Liver (tissue), 8 donors: ENCODE measurements at regions not wholly inside any gene's neighbourhood (a gene's known extent, or its start where the extent isn't known, plus 50 kb on each side); places are given as distances from the start of the nearest gene placed in this dataset.

Experiments
- DNase-seq: peaks from one replicate; pipeline ENCODE4 v3.0.0-alpha.2; 2017; ENCODE audit warnings: low spot score
- H3K27ac ChIP-seq, 2 donors: one replicate each; pipeline ENCODE4 v1.7.0; 2013; ENCODE audit warnings: inconsistent platforms in 2 of 2, low read length in 2 of 2, control low read depth in 1 of 2, low read depth in 1 of 2, mild to moderate bottlenecking in 1 of 2
- H3K27me3 ChIP-seq, 4 donors: one replicate each; pipeline versions ENCODE4 v1.6.1 to v1.7.0; 2013; ENCODE audit warnings: low read length in 3 of 4, inconsistent platforms in 1 of 4, mild to moderate bottlenecking in 1 of 4, moderate library complexity in 1 of 4; ENCODE audit not compliant: control insufficient read depth in 4 of 4, insufficient read depth in 4 of 4
- H3K36me3 ChIP-seq, 4 donors: one replicate each; pipeline versions ENCODE4 v1.6.1 to v1.7.0; 2013; ENCODE audit warnings: low read length in 3 of 4, mild to moderate bottlenecking in 3 of 4, low read depth in 1 of 4, moderate library complexity in 1 of 4; ENCODE audit not compliant: control insufficient read depth in 4 of 4, insufficient read depth in 3 of 4
- H3K4me1 ChIP-seq, 4 donors: one replicate each; pipeline versions ENCODE4 v1.6.1 to v1.7.0; 2013; ENCODE audit warnings: low read length in 3 of 4, mild to moderate bottlenecking in 3 of 4, moderate library complexity in 1 of 4; ENCODE audit not compliant: control insufficient read depth in 4 of 4, insufficient read depth in 4 of 4
- H3K4me3 ChIP-seq, 3 donors: one replicate each; pipeline versions ENCODE4 v1.6.1 to v1.7.0; 2013; ENCODE audit warnings: low read length in 3 of 3, control low read depth in 1 of 3, low read depth in 1 of 3, mild to moderate bottlenecking in 1 of 3
- H3K9ac ChIP-seq, 2 donors: one replicate each; pipeline ENCODE4 v1.7.0; 2013; ENCODE audit warnings: low read length in 2 of 2, mild to moderate bottlenecking in 2 of 2, moderate library complexity in 2 of 2, control low read depth in 1 of 2, low read depth in 1 of 2
- H3K9me3 ChIP-seq, 4 donors: one replicate each; pipeline versions ENCODE4 v1.6.1 to v1.7.0; 2013; ENCODE audit warnings: low read length in 3 of 4; ENCODE audit not compliant: control insufficient read depth in 4 of 4
- EGR1 ChIP-seq, 2 donors: IDR thresholded peaks; 2 replicates each; pipeline ENCODE4 v1.6.1; 2016 to 2018; ENCODE audit warnings: antibody characterized with exemption in 2 of 2, low read depth in 2 of 2
- FOXA1 ChIP-seq: IDR thresholded peaks from 2 replicates; pipeline ENCODE4 v1.6.1; 2016; ENCODE audit warnings: antibody characterized with exemption
- FOXA2 ChIP-seq: IDR thresholded peaks from 2 replicates; pipeline ENCODE4 v1.6.1; 2016; ENCODE audit warnings: antibody characterized with exemption
- HNF4A ChIP-seq, 2 donors: conservative IDR thresholded peaks; 2 replicates each; pipeline ENCODE4 v1.6.1; 2016; ENCODE audit warnings: antibody characterized with exemption in 2 of 2, mild to moderate bottlenecking in 2 of 2
- HNF4G ChIP-seq: IDR thresholded peaks from 2 replicates; pipeline ENCODE4 v1.6.1; 2016; ENCODE audit warnings: antibody characterized with exemption
- NR2F2 ChIP-seq: IDR thresholded peaks from 2 replicates; pipeline ENCODE4 v1.6.1; 2016; ENCODE audit warnings: antibody characterized with exemption
- RAD21 ChIP-seq, 2 donors: IDR thresholded peaks; 2 replicates each; pipeline ENCODE4 v1.6.1; 2016; ENCODE audit warnings: antibody characterized with exemption in 2 of 2, mild to moderate bottlenecking in 2 of 2
- RXRA ChIP-seq, 2 donors: IDR thresholded peaks; 2 replicates each; pipeline ENCODE4 v1.6.1; 2017 to 2018; ENCODE audit warnings: antibody characterized with exemption in 2 of 2, mild to moderate bottlenecking in 1 of 2
- SP1 ChIP-seq: IDR thresholded peaks from 2 replicates; pipeline ENCODE4 v1.6.1; 2018; ENCODE audit warnings: antibody characterized with exemption, mild to moderate bottlenecking
- TAF1 ChIP-seq: conservative IDR thresholded peaks from 2 replicates; pipeline ENCODE4 v1.6.1; 2016; ENCODE audit warnings: antibody characterized with exemption, mild to moderate bottlenecking
- WGBS: extraction: QIAGEN DNeasy Blood & Tissue Kit; methylation state at CpG from one replicate; pipeline ENCODE4 v1.1.7; 2013; 5-methylcytosine and 5-hydroxymethylcytosine counted together
- TF ChIP-seq, protein P1 (sequence below): IDR thresholded peaks from 2 replicates; pipeline ENCODE4 v1.6.1; 2016; ENCODE audit warnings: antibody characterized with exemption
- TF ChIP-seq, protein P2 (sequence below): IDR thresholded peaks from 2 replicates; pipeline ENCODE4 v1.6.1; 2016; ENCODE audit warnings: antibody characterized with exemption, mild to moderate bottlenecking
- TF ChIP-seq, protein P3 (sequence below): IDR thresholded peaks from 2 replicates; pipeline ENCODE4 v1.6.1; 2016; ENCODE audit warnings: antibody characterized with exemption
- TF ChIP-seq, protein P4 (sequence below): fragments of 150-350 bp; IDR thresholded peaks from 2 replicates; pipeline ENCODE4 v1.5.1; 2017; ENCODE audit warnings: improper control_type of control experiment, low read depth, low read length; ENCODE audit not compliant: missing input control
- TF ChIP-seq, protein P5 (sequence below): IDR thresholded peaks from 2 replicates; pipeline ENCODE4 v1.6.1; 2016; ENCODE audit warnings: antibody characterized with exemption
- donor health status: healthy.
- donor health status: healthy.
- donor health status: healthy.
- donor health status: healthy.
- donor health status: healthy.

DNA sequence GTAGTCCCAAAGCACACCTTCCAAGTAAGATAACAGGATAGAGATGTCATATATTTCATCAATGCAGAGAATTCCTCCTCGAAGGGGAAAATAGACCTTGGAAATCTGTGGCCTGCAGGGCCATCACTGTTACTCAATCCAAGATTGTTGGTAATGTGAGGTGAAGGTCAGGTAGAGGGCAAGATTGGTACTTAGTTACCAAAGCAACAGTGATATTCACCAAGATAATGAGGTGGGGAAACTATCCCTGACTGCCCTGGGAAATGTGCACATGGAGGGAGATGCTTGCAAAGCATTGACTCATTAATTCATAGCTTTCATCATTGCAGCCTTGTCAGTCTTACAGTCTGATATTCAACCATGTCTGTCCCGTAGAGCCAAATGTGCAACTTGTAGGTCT lies 234.1 kb upstream of the MON1B start:
- WGBS, result 51% methylated on average over 2 of the region's 2 CpGs
- Histone ChIP-seq H3K9me3 (no peaks in the 10 kb centered on the region), H3K27ac (no peak overlapping the region), H3K27me3 (no peaks in the 10 kb centered on the region), H3K9ac (no peak overlapping the region), H3K4me3 (no peak overlapping the region), H3K4me1 (no peaks in the 10 kb centered on the region), H3K36me3 (no peaks in the 10 kb centered on the region)
- no peak for DNase-seq
- TF ChIP-seq EGR1 (IDR thresholded peaks at IDR 0.05; ENCODE audit: low read depth in 2 of 2), result no peak
- TF ChIP-seq, protein P1, sequence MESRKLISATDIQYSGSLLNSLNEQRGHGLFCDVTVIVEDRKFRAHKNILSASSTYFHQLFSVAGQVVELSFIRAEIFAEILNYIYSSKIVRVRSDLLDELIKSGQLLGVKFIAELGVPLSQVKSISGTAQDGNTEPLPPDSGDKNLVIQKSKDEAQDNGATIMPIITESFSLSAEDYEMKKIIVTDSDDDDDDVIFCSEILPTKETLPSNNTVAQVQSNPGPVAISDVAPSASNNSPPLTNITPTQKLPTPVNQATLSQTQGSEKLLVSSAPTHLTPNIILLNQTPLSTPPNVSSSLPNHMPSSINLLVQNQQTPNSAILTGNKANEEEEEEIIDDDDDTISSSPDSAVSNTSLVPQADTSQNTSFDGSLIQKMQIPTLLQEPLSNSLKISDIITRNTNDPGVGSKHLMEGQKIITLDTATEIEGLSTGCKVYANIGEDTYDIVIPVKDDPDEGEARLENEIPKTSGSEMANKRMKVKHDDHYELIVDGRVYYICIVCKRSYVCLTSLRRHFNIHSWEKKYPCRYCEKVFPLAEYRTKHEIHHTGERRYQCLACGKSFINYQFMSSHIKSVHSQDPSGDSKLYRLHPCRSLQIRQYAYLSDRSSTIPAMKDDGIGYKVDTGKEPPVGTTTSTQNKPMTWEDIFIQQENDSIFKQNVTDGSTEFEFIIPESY, result no peak
- TF ChIP-seq RAD21 (IDR thresholded peaks at IDR 0.05), result no peak
- TF ChIP-seq HNF4G, result no peak
- TF ChIP-seq TAF1, result no peak
- TF ChIP-seq HNF4A (conservative IDR thresholded peaks at IDR 0.05), result no peak
- TF ChIP-seq, protein P2, sequence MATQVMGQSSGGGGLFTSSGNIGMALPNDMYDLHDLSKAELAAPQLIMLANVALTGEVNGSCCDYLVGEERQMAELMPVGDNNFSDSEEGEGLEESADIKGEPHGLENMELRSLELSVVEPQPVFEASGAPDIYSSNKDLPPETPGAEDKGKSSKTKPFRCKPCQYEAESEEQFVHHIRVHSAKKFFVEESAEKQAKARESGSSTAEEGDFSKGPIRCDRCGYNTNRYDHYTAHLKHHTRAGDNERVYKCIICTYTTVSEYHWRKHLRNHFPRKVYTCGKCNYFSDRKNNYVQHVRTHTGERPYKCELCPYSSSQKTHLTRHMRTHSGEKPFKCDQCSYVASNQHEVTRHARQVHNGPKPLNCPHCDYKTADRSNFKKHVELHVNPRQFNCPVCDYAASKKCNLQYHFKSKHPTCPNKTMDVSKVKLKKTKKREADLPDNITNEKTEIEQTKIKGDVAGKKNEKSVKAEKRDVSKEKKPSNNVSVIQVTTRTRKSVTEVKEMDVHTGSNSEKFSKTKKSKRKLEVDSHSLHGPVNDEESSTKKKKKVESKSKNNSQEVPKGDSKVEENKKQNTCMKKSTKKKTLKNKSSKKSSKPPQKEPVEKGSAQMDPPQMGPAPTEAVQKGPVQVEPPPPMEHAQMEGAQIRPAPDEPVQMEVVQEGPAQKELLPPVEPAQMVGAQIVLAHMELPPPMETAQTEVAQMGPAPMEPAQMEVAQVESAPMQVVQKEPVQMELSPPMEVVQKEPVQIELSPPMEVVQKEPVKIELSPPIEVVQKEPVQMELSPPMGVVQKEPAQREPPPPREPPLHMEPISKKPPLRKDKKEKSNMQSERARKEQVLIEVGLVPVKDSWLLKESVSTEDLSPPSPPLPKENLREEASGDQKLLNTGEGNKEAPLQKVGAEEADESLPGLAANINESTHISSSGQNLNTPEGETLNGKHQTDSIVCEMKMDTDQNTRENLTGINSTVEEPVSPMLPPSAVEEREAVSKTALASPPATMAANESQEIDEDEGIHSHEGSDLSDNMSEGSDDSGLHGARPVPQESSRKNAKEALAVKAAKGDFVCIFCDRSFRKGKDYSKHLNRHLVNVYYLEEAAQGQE, result no peak
- TF ChIP-seq FOXA1, result no peak

DNA sequence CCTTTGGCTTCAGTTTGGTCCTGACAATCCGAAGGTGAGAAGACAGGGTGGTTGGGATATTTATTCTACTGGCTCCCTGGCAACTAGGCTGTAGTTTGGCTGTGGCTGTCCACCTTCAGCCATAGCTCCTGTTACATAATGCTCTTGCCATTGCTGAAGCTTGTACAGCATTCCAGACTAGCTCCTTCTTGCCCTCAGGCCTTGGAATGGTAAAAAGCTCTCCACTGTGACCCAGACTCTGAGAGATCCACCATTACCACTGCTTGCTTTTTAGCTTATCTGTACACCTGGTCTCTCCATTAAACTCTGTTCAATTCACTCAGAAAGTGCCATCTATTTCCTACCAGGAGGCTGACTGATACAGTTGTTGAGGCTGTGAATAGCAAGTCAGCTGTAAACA lies 231.8 kb upstream of the MON1B start:
- H3K4me3 ChIP-seq, result no peak overlapping the region
- no peak overlapping the region for H3K27ac ChIP-seq
- no peak for TF ChIP-seq RAD21 (IDR thresholded peaks at IDR 0.05)
- TF ChIP-seq NR2F2, result no peak
- TF ChIP-seq HNF4G, result no peak
- TF ChIP-seq RXRA (IDR thresholded peaks at IDR 0.05), result no peak
- TF ChIP-seq SP1, result no peak
- TF ChIP-seq, protein P3, sequence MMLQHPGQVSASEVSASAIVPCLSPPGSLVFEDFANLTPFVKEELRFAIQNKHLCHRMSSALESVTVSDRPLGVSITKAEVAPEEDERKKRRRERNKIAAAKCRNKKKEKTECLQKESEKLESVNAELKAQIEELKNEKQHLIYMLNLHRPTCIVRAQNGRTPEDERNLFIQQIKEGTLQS, result no peak
- peaks cover under 1 to 2% (median 1%) of the 10 kb centered on the region in 4 donors for H3K4me1 ChIP-seq
- 80% methylated on average over 1 of the region's 1 CpG for WGBS
- H3K9ac ChIP-seq, result no peak overlapping the region
- no peaks in the 10 kb centered on the region for H3K9me3 ChIP-seq
- DNase-seq, result no peak
- H3K36me3 ChIP-seq, result no peaks in the 10 kb centered on the region
- H3K27me3 ChIP-seq, result no peaks in the 10 kb centered on the region

DNA sequence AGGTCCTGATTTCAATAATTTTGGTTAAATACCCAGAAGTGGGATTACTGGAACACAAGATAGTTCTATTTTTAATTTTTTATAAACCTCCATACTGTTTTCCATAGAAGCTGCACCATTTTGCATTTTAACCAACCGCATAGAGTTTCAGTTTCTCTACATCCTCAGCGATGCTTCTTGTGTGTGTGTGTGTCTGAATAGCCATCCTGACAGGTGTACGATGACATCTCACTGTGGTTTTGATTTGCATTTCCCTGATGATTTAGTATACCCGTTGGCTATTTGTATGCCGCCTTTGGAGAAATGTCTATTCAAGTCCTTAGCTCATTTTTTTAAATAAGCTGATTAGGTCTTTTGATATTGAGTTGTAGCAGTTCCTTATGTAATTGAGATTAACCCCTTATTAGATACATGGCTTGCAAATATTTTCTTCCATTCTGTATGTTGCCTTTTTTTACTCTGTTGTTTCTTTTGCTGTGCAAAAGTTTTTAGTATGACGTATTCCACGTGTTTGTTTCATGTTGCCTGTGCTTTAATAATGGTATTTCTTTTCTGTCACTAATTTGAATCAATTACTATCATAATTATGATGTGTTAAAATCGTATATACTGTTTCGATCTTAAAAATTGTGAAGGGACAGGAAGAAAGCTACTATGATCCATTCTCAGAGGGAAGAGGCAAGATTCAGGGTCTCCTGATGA lies 227.2 kb upstream of the MON1B start:
- H3K9ac ChIP-seq, result no peak overlapping the region
- peaks cover 3 to 12% (median 7%) of the 10 kb centered on the region in 4 donors for H3K4me1 ChIP-seq
- no peak for TF ChIP-seq HNF4G
- TF ChIP-seq, protein P1, result no peak
- TF ChIP-seq, protein P3, result no peak
- no peak for TF ChIP-seq RAD21 (IDR thresholded peaks at IDR 0.05)
- TF ChIP-seq SP1, result no peak
- TF ChIP-seq FOXA1, result no peak
- no peak for TF ChIP-seq RXRA (IDR thresholded peaks at IDR 0.05)
- TF ChIP-seq, protein P4, sequence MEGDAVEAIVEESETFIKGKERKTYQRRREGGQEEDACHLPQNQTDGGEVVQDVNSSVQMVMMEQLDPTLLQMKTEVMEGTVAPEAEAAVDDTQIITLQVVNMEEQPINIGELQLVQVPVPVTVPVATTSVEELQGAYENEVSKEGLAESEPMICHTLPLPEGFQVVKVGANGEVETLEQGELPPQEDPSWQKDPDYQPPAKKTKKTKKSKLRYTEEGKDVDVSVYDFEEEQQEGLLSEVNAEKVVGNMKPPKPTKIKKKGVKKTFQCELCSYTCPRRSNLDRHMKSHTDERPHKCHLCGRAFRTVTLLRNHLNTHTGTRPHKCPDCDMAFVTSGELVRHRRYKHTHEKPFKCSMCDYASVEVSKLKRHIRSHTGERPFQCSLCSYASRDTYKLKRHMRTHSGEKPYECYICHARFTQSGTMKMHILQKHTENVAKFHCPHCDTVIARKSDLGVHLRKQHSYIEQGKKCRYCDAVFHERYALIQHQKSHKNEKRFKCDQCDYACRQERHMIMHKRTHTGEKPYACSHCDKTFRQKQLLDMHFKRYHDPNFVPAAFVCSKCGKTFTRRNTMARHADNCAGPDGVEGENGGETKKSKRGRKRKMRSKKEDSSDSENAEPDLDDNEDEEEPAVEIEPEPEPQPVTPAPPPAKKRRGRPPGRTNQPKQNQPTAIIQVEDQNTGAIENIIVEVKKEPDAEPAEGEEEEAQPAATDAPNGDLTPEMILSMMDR, result no peak
- TF ChIP-seq FOXA2, result no peak
- TF ChIP-seq, protein P5, sequence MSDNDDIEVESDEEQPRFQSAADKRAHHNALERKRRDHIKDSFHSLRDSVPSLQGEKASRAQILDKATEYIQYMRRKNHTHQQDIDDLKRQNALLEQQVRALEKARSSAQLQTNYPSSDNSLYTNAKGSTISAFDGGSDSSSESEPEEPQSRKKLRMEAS, result no peak
- TF ChIP-seq TAF1, result no peak
- no peaks in the 10 kb centered on the region for H3K9me3 ChIP-seq
- DNase-seq, result no peak
- no peak overlapping the region for H3K27ac ChIP-seq
- no peaks in the 10 kb centered on the region for H3K27me3 ChIP-seq
- no peaks in the 10 kb centered on the region for H3K36me3 ChIP-seq
- H3K4me3 ChIP-seq, result no peak overlapping the region
- 92% methylated on average over 9 of the region's 9 CpGs for WGBS
